ENCODE measurements at regions not wholly inside any gene's neighbourhood (a gene's known extent, or its start where the extent isn't known, plus 50 kb on each side); places are given as distances from the start of the nearest gene placed in this dataset.

- TF ChIP-seq CTCF (IDR thresholded peaks at IDR 0.05; ENCODE audit: low read length) (no peak), EZH2 (IDR thresholded peaks at IDR 0.05; ENCODE audit: borderline replicate concordance, low read length) (no peak)
Observed at GRCh38 chr6:22349051-22349450, 52.2 kb upstream of the PRL start.
